ENCODE measurements at regions not wholly inside any gene's neighbourhood (a gene's known extent, or its start where the extent isn't known, plus 50 kb on each side); places are given as distances from the start of the nearest gene placed in this dataset.

DNA sequence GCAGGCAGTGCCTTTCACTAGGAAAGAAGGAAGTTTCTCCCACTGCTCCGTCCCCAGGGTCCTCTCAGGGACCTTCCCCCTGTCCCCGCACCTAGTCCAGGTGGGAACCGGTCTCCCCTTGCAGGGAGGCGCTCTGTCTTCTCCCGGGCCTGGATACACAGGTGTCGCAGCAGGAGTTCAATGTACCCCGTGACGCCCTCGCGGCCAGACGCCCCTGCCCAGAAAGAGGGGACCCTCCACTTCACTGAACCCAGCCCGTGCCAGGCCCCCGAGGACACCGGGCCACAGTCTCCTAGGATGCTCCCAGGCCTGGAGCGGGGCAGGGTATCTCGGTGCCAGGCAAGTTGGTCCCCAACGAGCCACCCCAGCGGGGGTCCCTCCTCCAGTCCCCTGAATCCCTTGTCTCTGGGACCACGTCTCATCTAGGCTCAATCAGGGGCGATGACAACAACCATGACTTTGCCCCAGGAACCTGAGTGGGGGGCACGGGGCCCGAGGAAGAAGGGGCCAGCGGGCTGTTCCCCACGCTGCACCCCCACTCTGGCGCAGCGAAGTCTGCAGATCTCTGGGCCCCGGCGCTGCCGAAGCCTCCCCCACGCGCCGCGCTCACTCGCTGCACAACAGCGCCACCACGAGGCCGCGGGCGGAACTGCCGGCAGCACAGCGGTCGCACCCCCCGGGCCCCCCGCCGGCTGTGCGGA, 103.0 kb downstream of the EDN3 start:
- TF ChIP-seq, protein P1, sequence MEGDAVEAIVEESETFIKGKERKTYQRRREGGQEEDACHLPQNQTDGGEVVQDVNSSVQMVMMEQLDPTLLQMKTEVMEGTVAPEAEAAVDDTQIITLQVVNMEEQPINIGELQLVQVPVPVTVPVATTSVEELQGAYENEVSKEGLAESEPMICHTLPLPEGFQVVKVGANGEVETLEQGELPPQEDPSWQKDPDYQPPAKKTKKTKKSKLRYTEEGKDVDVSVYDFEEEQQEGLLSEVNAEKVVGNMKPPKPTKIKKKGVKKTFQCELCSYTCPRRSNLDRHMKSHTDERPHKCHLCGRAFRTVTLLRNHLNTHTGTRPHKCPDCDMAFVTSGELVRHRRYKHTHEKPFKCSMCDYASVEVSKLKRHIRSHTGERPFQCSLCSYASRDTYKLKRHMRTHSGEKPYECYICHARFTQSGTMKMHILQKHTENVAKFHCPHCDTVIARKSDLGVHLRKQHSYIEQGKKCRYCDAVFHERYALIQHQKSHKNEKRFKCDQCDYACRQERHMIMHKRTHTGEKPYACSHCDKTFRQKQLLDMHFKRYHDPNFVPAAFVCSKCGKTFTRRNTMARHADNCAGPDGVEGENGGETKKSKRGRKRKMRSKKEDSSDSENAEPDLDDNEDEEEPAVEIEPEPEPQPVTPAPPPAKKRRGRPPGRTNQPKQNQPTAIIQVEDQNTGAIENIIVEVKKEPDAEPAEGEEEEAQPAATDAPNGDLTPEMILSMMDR (IDR thresholded peaks at IDR 0.05; ENCODE audit: extremely low read depth in 1 of 2, insufficient read depth in 1 of 2, low read depth in 1 of 2, low read length in 2 of 2): peak; percentile 85 to 87
- TF ChIP-seq, protein P2, sequence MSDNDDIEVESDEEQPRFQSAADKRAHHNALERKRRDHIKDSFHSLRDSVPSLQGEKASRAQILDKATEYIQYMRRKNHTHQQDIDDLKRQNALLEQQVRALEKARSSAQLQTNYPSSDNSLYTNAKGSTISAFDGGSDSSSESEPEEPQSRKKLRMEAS (IDR thresholded peaks at IDR 0.05; ENCODE audit: insufficient read depth, insufficient read length): no peak

All from endothelial cell of umbilical vein (primary cell).